Right atrium auricular region (tissue), 2 donors: ENCODE measurements at regions not wholly inside any gene's neighbourhood (a gene's known extent, or its start where the extent isn't known, plus 50 kb on each side); places are given as distances from the start of the nearest gene placed in this dataset.

Experiments
- DNase-seq: peaks from one replicate; pipeline ENCODE4 v3.0.0-alpha.2; 2019; ENCODE audit warnings: low spot score
- H3K27ac ChIP-seq, 2 donors: fragments of 200-600 bp; sonication (generic); 1 replicate in 1 of 2; 2 replicates in 1 of 2; pipeline ENCODE4 v1.5.1; 2016 to 2019
- H3K27me3 ChIP-seq, 2 donors: fragments of 200-600 bp; sonication (generic); one replicate each; pipeline versions ENCODE4 v1.5.1 to v1.6.0; 2017 to 2019
- H3K36me3 ChIP-seq: fragments of 200-600 bp; sonication (generic); one replicate; pipeline ENCODE4 v1.5.1; 2016
- H3K4me1 ChIP-seq, 2 donors: fragments of 200-600 bp; sonication (generic); one replicate each; pipeline versions ENCODE4 v1.5.1 to v1.6.0; 2017 to 2019
- H3K4me3 ChIP-seq, 2 donors: fragments of 200-600 bp; sonication (generic); 1 replicate in 1 of 2; 2 replicates in 1 of 2; pipeline ENCODE4 v1.5.1; 2017 to 2019; ENCODE audit warnings: mild to moderate bottlenecking in 1 of 2, moderate library complexity in 1 of 2
- H3K9me3 ChIP-seq, 2 donors: fragments of 200-600 bp; sonication (generic); one replicate each; pipeline ENCODE4 v1.5.1; 2019
- TF ChIP-seq, protein P1 (sequence below), 2 donors: fragments of 200-600 bp; sonication (generic); IDR thresholded peaks; one replicate each; pipeline ENCODE4 v1.5.1; 2019; ENCODE audit warnings: antibody characterized with exemption in 2 of 2

DNA sequence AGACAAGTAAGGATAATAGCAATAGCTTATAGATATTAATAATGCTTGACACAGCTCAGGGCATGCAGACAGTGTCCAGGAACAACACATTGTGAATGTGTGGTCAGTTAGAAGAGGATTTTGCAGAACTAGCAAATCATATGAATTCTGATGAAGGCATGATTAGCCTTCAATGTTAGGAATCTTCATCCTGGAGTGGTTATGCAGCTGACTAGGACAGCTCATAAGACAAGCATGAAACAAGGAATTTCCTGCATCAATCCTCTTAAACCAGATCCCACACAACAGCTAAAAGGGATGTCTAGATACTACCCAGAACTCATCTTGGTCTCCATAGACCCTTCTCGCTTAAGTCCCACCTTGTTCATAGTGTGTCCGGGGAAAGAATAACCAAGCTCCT lies 499.0 kb upstream of the ATP11B start:
- no peak overlapping the region for H3K27ac ChIP-seq
- H3K9me3 ChIP-seq, result no peaks in the 10 kb centered on the region
- no peak overlapping the region for H3K4me3 ChIP-seq
- DNase-seq, result no peak
- no peaks in the 10 kb centered on the region for H3K4me1 ChIP-seq
- no peaks in the 10 kb centered on the region for H3K27me3 ChIP-seq
- H3K36me3 ChIP-seq, result no peaks in the 10 kb centered on the region
- TF ChIP-seq, protein P1, sequence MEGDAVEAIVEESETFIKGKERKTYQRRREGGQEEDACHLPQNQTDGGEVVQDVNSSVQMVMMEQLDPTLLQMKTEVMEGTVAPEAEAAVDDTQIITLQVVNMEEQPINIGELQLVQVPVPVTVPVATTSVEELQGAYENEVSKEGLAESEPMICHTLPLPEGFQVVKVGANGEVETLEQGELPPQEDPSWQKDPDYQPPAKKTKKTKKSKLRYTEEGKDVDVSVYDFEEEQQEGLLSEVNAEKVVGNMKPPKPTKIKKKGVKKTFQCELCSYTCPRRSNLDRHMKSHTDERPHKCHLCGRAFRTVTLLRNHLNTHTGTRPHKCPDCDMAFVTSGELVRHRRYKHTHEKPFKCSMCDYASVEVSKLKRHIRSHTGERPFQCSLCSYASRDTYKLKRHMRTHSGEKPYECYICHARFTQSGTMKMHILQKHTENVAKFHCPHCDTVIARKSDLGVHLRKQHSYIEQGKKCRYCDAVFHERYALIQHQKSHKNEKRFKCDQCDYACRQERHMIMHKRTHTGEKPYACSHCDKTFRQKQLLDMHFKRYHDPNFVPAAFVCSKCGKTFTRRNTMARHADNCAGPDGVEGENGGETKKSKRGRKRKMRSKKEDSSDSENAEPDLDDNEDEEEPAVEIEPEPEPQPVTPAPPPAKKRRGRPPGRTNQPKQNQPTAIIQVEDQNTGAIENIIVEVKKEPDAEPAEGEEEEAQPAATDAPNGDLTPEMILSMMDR (IDR thresholded peaks at IDR 0.05), result no peak

- TF ChIP-seq, protein P1 (IDR thresholded peaks at IDR 0.05), result no peak
- Histone ChIP-seq H3K27ac (no peak overlapping the region), H3K36me3 (no peaks in the 10 kb centered on the region), H3K9me3 (no peaks in the 10 kb centered on the region), H3K4me3 (no peak overlapping the region), H3K4me1 (no peaks in the 10 kb centered on the region), H3K27me3 (no peaks in the 10 kb centered on the region)
- DNase-seq, result no peak
Observed at GRCh38 chr3:182294696-182295095, 498.6 kb upstream of the ATP11B start.

DNA sequence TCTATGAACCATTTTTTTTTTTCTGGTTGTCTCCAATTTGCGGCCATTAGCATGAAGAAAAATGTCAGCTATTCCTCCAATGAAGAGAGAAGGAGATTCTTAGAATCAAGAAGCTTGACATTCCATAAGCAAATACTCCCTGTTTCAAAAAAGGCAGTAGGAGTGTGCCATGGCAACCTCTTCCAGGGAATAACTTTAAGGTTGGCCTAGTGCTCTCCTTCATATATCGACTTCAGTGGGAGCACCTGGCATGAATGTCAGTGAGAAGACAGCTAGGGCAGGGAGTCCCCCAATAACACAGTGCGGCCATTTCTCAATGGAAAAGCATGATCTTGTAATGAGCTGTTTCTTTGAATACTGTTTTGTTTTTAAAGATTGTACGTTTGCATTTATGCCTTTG lies 493.0 kb upstream of the ATP11B start:
- Histone ChIP-seq H3K4me3 (no peak overlapping the region), H3K36me3 (no peaks in the 10 kb centered on the region), H3K27me3 (no peaks in the 10 kb centered on the region), H3K9me3 (no peaks in the 10 kb centered on the region), H3K4me1 (no peaks in the 10 kb centered on the region), H3K27ac (no peak overlapping the region)
- DNase-seq, result no peak
- TF ChIP-seq, protein P1 (IDR thresholded peaks at IDR 0.05), result no peak

- Histone ChIP-seq H3K4me1 (no peaks in the 10 kb centered on the region), H3K27ac (no peak overlapping the region), H3K27me3 (no peaks in the 10 kb centered on the region), H3K9me3 (no peaks in the 10 kb centered on the region), H3K36me3 (no peaks in the 10 kb centered on the region), H3K4me3 (no peak overlapping the region)
- TF ChIP-seq, protein P1 (IDR thresholded peaks at IDR 0.05), result no peak
- no peak for DNase-seq
Observed at GRCh38 chr3:182303169-182303568, 490.1 kb upstream of the ATP11B start.

- H3K9me3 ChIP-seq, result no peaks in the 10 kb centered on the region
- H3K27me3 ChIP-seq, result no peaks in the 10 kb centered on the region
- H3K4me1 ChIP-seq, result no peaks in the 10 kb centered on the region
- H3K4me3 ChIP-seq, result no peak overlapping the region
- TF ChIP-seq, protein P1 (IDR thresholded peaks at IDR 0.05), result no peak
- H3K27ac ChIP-seq, result no peak overlapping the region
- no peaks in the 10 kb centered on the region for H3K36me3 ChIP-seq
- no peak for DNase-seq
Observed at GRCh38 chr3:182305881-182306665, 487.2 kb upstream of the ATP11B start.

DNA sequence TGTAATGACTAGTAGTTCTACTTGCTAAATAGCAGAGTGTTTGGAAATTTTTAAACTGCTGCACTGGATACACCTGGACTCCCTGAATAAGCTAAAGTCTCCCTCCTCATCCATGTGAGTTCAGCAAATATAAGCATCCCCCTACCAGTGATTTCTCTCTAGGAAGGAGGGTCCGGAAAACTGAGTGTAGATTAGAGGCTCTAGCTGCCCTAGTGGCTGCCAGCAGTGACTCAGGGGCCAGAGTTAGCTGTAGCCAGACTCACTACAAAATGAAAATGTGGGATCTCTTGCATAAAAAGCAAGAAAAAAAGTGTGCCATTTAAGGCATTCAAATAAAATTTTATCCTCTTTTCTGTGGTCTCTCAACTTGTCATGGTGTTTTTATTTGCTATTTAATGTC lies 485.0 kb upstream of the ATP11B start:
- no peaks in the 10 kb centered on the region for H3K4me1 ChIP-seq
- no peak overlapping the region for H3K4me3 ChIP-seq
- TF ChIP-seq, protein P1 (IDR thresholded peaks at IDR 0.05), result no peak
- H3K27ac ChIP-seq, result no peak overlapping the region
- no peaks in the 10 kb centered on the region for H3K36me3 ChIP-seq
- no peaks in the 10 kb centered on the region for H3K27me3 ChIP-seq
- H3K9me3 ChIP-seq, result no peaks in the 10 kb centered on the region
- DNase-seq, result no peak
